GM12875 (cell line): ENCODE measurements at regions not wholly inside any gene's neighbourhood (a gene's known extent, or its start where the extent isn't known, plus 50 kb on each side); places are given as distances from the start of the nearest gene placed in this dataset.

ENCODE experiments used
- H3K4me3 ChIP-seq: one replicate; pipeline ENCODE4 v1.5.1; 2011; ENCODE audit warnings: low read depth, low read length, control low read depth
- TF ChIP-seq, protein P1 (sequence below): IDR thresholded peaks from 2 replicates; pipeline ENCODE4 v1.5.1; 2011; ENCODE audit warnings: low read depth, mild to moderate bottlenecking, control low read depth, inconsistent platforms, low read length, moderate library complexity, borderline replicate concordance; ENCODE audit not compliant: insufficient read depth

DNA sequence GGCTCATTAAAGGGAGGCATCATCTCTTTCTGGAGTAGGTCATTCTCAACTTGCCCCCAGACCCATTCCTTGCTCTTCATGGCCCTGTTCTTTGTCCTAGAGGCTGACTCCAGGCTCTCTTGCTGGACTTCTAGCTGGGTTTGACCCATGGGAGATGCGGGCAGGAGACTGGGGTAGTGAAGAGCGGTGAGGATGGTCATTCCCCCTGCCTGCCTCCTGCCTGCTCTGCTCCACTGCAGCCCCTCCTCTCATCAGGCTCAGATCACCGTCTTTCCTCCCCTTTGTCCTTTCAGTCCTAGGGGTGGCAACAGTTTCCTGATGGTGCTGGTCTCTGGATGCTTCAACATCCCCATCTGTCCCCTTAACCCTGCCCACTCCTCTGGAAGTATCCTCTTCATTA lies 170.9 kb downstream of the ABHD5 start:
- TF ChIP-seq, protein P1, sequence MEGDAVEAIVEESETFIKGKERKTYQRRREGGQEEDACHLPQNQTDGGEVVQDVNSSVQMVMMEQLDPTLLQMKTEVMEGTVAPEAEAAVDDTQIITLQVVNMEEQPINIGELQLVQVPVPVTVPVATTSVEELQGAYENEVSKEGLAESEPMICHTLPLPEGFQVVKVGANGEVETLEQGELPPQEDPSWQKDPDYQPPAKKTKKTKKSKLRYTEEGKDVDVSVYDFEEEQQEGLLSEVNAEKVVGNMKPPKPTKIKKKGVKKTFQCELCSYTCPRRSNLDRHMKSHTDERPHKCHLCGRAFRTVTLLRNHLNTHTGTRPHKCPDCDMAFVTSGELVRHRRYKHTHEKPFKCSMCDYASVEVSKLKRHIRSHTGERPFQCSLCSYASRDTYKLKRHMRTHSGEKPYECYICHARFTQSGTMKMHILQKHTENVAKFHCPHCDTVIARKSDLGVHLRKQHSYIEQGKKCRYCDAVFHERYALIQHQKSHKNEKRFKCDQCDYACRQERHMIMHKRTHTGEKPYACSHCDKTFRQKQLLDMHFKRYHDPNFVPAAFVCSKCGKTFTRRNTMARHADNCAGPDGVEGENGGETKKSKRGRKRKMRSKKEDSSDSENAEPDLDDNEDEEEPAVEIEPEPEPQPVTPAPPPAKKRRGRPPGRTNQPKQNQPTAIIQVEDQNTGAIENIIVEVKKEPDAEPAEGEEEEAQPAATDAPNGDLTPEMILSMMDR: no peak
- no peak overlapping the region for H3K4me3 ChIP-seq

DNA sequence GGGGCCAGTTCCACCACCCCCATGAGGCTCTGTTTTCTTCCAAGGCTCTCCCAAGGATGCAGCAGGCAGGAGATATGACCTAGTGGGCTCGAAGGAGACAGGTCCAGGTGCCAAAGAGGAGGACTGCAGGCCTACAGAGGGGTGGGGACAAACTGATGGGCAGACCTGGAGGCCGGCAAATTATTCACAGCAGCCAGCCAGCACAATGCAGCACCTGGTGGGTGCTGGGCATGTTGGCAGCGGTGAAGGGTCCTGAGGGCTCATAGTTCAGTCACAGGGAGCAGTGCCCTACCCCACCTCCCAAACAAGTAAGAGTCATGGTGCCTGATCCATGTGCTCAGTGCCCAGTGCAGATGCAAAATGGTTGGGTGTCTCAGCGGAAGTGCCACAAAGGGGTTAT lies 171.7 kb downstream of the ABHD5 start:
- H3K4me3 ChIP-seq: no peak overlapping the region
- TF ChIP-seq, protein P1: no peak

DNA sequence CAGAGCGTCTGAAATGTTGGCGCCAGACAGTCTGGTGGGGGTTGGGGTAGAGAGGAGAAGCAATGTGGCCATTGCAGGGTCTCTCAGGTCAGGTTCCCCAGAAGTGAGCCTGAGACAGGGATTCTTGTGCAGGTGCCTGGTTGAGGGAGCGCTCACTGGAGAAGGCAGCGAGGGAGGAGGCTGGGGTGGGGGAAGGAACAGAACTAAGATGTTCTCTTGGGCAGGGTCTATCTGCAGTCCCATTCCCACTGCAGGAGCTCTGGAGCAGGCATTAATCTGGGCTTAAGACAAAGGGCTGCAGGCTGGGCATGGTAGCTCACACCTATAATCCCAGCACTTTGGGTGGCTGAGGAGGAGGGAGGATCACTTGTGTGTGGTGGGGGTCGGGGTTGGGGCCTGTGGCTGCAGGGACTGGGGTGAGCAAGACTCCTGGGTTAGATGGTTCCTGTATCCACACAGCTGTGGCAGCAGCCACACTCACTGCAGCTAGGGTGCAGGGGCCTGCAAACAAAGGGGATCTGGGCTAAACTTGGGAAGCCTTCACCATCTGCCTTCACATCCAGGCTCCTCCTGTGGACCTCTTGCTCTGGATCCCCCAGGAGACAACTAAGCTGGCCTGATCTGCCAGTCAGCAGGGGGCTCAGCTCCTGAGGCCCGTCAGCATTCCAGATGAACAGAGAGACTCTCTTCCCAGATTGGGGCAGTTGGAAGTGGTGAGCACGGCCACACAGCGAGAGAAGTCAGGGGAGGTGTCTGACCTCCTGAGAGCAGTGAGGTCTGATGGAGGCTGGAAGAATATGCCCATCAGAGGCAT lies 172.5 kb downstream of the ABHD5 start:
- TF ChIP-seq, protein P1: no peak
- no peak overlapping the region for H3K4me3 ChIP-seq

DNA sequence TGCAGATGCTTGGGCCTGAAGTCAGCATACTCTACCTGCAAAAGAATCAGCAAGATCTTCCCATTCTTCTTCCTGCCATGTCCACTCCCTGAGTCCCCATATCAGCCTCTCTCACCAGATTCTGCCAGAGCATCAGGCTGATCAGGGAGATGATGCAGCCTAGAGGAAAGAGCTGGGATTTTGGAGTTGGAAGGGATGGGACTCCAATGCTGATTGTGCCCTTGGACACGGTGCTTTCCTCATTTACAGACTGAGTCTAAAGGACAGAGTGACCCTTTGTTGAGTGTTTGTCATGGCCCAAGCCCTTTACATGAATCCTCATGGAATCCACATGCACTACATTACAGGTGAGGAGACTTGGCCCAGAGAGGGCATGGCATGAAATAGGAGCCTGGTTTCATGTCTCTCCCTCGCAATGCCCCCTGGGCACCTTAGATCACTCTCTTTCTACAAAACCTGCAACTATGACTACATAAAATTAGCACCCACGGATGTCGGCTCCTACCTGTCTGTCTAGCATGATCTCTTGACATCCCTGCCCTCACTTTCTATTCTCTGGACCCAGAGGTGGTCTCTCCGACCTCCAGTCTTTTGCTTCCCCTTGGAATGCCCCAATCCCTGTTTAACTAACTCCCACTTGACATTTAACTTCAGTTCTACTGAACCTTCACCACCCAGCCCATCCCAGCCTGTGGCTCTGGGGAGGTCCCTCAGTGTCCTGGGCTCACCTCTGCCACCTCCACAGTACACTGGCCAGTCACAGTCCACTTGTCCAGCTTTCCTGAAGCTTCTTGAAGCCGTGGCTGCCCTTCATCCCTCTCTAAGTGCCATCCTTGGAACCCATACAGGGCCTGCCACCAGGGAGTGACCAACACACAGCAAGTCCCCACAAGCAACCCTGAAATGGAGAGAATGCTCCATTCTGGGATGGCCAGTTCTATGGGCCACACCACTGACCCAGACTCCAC lies 173.5 kb downstream of the ABHD5 start:
- H3K4me3 ChIP-seq: no peak overlapping the region
- TF ChIP-seq, protein P1: no peak

DNA sequence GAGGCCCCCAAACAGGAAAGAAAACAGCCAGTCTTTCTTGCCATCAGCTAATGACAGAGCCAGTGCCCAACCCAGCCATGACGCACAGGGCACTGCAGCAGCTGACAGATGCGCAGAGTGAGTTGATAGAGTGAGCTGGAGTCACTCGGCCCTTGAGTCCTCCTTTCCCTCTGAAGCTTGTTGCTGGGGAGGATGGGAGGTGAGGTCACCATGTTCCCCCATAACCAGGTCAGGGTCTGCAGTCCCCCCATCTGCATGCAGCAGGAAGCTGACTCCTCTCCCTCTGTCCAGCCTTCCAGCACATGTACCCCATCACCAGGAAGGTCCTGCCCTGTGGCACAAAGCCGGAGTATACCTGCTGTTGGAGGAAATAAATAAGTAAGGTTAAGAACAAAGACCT lies 174.6 kb downstream of the ABHD5 start:
- TF ChIP-seq, protein P1: no peak
- H3K4me3 ChIP-seq: no peak overlapping the region

DNA sequence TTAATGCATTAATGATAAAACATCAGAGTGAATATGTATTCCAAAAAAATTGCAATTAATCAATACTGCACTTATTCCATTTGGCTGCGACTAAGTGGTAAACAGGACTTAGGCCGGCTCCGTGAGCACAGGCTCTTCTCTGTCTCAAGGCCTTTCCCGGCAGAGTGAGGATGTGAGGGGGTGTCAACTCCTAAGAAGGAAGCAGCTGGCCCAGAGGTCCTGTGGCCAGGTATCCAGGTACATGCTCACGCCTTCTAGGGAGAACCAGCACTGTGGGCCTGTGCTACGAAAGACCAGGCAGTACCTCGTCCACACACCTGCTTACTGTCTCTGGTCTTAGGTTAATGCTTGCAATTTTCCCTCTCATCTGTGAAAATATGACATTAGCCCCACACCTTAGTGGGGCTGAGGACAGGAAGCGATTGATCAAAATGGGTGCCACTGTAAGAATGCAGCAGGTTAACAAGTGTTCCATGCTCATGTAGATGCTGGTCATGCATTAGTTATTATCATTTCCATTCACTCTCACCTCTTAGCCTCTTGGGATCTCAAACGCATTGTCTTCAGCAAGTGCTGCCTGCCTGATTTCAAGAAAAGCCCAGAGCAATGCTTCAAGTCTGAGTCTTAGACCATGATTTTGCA lies 175.3 kb downstream of the ABHD5 start:
- TF ChIP-seq, protein P1: no peak

More for the DNA sequence above, 175.3 kb downstream of the ABHD5 start:
- H3K4me3 ChIP-seq: no peak overlapping the region
